HG03280 (cell line): ENCODE measurements at regions not wholly inside any gene's neighbourhood (a gene's known extent, or its start where the extent isn't known, plus 50 kb on each side); places are given as distances from the start of the nearest gene placed in this dataset.
A peak's percentile ranks its signal among the peaks of the same experiment; 100 is the strongest.
"Not testable (repeated sequence)": the region's sequence is repeated elsewhere in the genome, so short reads cannot be mapped to it uniquely, and the experiment has no call there.

Experiments
- ATAC-seq: cut with Tn5 transposase; IDR thresholded peaks from one replicate; pipeline ENCODE4 v1.9.1; 2021; ENCODE audit warnings: mild to moderate bottlenecking, moderate library complexity; ENCODE audit not compliant: unreplicated experiment

GRCh38 chr9:110114086-110114858 lies 93.7 kb downstream of the C9orf152 start:
- ATAC-seq, result no peak

- no peak for ATAC-seq
These were observed 93.1 kb downstream of the C9orf152 start for GRCh38 chr9:110114859-110115201.

- no peak for ATAC-seq
These were observed 92.6 kb downstream of the C9orf152 start for GRCh38 chr9:110115341-110115820.

- ATAC-seq, result no peak
These were observed 92.0 kb downstream of the C9orf152 start for GRCh38 chr9:110115826-110116542.

DNA sequence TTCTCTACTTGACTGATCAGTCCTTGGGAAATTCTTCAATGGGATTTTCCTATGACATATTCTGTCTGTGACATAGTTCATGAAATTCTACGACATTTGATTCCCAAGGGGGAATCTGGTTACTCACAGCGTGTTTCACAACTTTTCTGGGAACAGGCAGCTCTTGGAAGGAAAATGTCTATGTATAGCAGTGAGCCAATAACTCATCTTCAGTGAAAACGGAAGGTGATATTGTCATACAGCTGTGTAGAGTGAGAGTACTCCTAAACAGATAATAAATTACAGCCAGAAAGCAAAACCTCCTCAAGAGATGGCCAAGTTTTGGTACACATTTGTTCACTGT lies 91.4 kb downstream of the C9orf152 start:
- ATAC-seq, result no peak

DNA sequence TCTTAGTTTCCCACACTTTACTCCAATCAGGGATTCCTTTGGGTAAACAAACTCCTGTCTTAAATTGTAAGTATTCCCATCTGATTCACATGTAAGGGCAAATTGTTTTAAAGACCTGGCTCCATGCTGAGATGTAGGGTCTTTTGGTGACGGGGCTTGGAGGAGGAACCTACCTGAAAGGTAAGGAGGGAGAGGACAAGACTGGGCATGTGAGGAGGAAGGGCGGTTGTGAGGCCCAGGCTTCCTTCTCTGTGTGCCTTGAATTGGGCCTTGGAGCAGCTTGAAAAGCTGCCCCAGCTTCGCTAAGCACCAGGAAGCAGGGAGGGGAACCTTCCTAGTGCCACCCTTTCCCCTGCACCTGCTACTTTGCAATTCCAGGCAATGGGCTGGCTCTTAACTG lies 86.8 kb downstream of the C9orf152 start:
- ATAC-seq, result no peak

DNA sequence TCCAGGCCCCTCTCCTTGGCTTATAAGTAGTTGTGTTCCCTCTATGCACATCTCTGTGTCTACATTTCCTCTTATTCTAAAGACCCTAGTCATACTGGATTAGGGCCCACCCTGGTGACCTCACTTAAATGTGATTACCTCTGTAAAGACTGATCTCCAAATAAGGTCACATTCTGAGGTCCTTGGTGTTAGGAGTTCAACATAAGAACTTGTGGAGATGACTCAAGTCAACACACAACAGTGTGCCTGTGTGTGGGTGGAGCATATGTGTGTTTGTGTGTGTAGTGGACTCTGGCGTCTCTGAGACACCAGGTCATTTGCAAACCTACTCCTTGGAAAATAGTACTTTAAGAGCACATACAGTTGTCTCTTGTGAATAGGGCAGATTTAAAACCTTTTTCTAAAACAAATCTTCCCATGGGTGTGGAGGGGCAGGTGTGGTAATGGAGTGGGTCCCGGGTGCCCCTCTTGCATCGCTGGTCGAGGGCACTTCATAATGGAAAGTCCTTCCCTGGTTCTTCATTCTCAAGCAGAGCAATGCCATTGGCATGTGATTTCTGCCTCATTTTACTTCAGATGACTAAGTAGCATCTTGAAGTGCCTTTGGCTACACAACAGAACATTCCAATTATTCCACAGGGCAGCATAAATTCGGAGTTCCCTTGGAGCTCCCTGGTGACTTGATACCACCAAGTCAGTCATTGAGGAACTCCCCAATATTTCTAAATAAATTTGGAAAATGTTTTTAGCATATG lies 84.4 kb downstream of the C9orf152 start:
- ATAC-seq, result no peak

- no peak for ATAC-seq
These were observed 83.5 kb downstream of the C9orf152 start for GRCh38 chr9:110124439-110124838.

GRCh38 chr9:110125207-110125751 lies 82.7 kb downstream of the C9orf152 start:
- no peak for ATAC-seq

DNA sequence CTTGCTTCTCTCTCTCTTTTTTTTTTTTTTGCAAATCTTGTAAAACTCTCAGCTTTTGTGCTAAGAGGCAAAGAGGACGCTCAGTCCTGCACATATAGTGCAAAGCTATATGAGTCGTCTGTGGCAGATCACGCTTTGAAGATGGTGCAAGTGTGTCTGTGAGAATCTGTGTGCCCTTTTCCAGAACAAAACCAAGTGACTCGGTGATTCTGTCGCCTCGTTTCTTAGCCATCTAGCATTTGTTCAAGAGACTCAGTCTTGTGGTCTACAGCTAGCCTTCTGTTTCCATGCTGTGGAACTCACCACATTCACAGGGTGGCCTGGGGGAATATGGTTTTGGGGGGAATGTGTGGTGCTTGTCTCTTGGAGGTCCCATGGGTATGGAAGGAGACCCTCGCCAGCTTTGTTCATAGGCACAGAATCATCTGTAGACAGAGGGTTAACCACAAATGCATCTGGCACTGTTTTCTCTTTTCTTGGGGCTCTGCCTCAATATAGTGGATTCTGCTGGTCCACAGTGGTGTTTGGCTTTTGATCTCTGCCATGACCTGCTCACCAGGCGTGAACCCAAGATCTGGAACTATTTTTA lies 82.1 kb downstream of the C9orf152 start:
- ATAC-seq, result no peak

DNA sequence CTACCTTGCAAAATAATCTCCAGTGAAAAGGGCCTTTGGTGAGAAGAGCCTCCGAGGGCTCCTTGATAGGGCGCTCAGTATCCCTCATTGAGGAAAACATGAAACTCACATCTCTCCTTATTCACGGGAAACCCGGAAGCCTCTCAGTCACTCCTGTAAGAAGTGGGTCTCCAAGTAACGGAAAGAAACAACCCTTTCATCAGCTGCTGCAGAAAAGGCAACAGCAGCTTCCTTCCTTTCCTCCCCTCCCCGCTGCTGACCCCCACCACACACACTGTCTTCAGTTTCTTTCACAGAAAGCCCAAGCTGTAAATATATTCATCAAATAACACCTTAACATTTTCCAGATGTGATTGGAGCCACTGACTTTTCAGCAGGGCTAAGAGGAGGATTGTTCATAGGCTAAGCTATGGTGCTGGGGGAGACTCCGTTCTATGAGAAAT lies 81.4 kb downstream of the C9orf152 start:
- ATAC-seq, result no peak

DNA sequence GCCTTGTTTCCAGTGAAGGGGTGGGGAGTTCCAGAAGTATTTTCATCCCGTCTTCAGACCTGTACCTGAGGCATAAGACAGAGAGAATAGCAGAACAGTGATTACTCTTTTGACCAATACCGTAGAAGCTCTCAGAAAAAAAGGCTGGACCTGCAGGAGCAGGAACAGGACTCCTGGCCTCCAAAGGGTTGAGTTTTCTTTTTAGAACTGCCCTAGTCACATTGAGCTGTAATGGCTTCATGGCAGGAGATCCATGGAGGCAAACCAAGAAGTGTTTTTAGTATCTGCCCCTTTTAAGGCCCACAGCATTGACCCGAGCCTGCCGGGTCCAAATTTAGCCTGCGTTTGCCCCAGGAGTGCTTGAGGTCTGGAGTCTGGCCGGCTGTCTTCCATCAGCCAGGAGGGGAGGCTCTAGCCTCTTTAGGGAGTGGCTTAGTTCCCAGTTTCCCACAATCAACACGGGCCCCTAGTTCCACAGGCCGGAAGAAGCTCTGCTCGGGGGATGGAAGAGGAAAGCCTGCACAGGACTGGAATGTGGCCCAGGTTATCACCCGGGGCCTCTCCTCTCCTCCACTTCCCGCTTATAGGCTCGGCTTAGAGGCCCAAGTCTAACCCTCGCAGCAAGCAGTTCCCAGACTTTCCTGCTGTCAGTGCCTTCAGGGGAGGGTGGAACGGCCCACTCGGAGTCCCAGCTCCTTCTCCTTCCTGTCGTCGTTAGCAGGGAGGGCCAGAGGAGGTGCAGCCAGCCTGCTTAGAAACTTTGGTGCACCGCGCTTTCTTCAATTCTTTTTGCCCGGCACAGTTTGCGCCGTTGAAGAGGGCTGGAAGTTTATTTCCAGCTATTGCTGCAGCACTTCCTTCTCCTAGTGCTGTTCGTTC lies 80.7 kb downstream of the C9orf152 start:
- ATAC-seq, result no peak

DNA sequence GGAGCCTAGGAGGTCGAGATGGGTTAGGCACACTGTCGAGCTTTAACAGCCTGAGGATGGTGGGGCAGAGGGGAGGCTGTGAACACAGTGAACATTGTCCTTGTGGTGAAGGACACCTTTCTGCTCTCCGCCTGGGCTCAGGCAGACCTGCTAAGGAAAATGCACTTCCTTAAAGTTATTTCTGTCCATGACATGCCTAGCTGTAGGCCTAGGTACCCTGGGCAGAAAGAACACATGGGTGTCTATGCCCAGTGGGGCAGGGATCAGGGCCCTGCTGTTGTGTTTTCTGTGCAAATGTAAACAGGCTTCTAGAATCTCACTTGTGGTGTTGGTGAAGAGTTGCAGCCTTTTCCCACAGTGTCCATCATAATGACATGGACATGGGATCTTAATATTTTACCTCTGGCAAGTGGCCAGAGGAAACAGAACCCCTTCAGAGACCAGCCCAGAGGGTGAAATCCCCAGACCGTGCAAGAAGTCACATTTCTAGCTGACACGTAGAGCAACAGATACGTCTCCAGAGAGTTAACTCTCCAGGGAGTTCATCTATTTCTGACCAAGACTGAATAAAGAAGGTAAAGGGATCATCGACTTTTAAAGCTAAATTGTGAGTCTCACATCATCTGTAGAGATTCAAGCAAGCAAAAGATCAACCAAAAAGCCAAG lies 79.2 kb downstream of the C9orf152 start:
- ATAC-seq, result peak; percentile 69

DNA sequence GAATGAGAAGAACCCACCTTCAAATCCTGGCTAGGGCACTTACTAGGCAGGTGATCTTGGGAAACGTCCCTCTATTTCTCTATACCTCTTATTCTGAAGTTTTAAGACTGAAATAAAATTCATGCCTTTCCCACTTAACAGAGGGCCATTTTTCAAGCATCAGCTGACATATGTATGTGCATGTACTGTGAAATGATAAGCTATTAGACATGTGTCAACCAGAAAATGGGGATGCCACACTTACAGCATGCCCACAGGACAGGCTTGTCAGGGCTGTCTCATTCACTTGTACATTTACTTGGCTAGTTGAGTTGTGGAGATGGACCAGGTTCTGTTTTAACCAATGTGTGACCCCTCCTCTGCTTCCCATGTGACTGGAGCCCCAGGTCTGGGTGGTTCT lies 78.5 kb downstream of the C9orf152 start:
- ATAC-seq, result no peak

DNA sequence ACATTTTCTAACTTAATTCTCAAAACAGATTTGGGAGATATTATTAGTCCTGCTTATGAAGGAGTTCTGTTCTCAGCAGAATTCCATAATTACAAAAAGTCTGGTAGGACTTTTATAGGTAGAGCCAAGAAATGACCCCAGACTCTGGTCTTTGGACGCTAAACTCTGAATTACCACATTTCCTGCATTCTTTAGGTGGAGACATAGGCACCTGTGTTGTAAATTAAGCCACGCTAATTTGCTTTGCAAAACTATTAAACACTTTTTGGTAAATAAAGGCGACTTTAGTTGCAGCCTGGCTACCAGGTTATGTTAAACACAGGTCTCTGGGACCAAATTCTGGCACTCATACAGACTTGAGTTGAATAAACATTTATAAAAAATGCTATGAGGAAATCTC lies 77.7 kb downstream of the C9orf152 start:
- ATAC-seq, result no peak

DNA sequence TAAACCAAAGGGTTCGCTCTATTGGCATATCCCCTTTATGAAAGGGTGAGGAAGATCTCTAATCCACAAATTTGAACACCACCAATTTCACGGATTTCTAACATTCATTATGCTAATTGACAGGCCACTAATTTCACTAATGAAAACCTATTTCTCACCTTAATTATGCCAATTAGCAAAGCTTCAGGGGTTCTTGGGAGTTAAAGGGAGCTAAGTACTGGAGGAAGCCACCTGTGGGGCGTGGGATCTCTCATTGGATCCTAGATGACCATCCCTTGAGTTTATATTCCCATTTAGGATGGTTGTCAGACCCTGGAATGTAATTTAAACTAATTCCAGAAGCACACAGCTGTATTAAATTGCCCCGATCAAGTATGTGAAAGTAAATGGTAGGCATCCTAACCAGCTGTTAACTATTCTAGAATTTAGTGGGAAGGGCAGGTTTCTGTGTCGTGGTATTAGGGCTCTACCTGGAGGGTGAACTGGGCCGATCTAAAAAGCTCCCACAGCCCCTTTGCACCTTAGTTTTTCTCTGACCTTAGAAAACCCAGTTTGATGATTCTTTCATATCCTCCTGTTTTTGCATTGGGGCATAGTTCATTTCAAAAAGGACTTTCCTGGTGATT lies 77.1 kb downstream of the C9orf152 start:
- no peak for ATAC-seq

DNA sequence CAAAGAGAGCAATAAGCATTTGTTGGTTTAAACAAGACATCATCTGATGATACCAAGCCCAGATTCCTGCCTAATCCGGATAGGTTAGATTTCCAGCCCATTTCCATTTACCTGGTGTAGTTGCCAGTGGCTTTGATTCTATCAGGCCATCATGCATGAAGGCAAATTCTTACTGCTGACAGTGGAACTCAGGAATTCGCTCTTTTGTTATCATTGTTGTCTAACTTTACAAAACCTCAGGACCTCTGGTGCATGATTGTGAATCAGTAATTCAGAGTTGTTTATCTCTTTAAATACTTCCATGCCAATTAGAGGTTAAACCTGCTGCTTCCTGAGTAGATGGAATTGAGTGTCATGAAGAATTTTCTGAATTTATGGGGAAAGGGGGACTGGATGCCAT lies 76.5 kb downstream of the C9orf152 start:
- no peak for ATAC-seq

DNA sequence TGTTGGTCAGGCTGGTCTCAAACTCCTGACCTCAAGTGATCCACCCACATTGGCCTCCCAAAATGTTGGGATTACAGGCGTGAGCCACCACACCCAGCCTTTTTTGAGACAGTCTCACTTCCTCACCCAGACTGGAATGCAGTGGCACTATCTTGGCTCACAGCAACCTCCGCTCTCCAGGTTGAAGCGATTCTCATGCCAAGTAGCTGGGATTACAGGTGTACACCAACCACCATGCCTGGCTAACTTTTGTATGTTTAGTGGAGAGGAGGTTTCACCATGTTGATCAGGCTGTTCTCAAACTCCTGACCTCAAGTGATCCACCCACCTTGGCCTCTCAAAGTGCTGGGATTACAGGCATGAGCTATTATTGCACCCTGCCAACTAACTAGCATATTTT lies 75.4 kb downstream of the C9orf152 start:
- not testable (repeated sequence) for ATAC-seq

DNA sequence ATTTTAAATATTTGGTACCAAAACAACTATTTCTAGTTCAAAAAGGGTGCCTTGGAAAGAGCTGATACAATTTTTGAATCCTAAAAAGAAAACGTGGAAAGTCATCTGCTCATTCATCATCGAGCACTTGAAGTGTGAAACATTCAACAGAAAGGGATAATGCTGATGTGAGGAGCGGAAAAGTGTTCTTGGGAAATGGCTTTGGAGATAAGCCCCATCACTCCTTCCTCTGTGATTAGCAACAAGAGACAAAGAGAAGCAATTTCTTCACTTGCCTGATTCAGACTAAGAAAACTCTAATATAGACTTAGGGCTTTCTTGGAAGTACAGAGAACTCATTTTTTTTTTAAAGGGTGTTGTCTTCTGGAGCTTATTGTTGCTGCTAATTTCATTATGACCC lies 74.9 kb downstream of the C9orf152 start:
- no peak for ATAC-seq
